Nephron (organoid): ENCODE measurements at regions not wholly inside any gene's neighbourhood (a gene's known extent, or its start where the extent isn't known, plus 50 kb on each side); places are given as distances from the start of the nearest gene placed in this dataset.

Experiments used
- H3K27ac Mint-ChIP-seq, 3 experiments: 2 replicates each; pipeline ENCODE4 v1.8.0; 2020; ENCODE audit warnings: mixed read lengths in 3 of 3, mild to moderate bottlenecking in 2 of 3, moderate library complexity in 1 of 3
- H3K27me3 Mint-ChIP-seq: 2 replicates; pipeline ENCODE4 v1.8.0; 2021; ENCODE audit warnings: low read depth, mild to moderate bottlenecking, moderate library complexity, mixed read lengths
- H3K36me3 Mint-ChIP-seq: 2 replicates; pipeline ENCODE4 v1.8.0; 2020; ENCODE audit warnings: low read depth, mixed read lengths
- H3K4me1 Mint-ChIP-seq: 2 replicates; pipeline ENCODE4 v1.8.0; 2020; ENCODE audit warnings: mixed read lengths
- H3K4me3 Mint-ChIP-seq, 3 experiments: 2 replicates each; pipeline ENCODE4 v1.8.0; 2020; ENCODE audit warnings: mild to moderate bottlenecking in 3 of 3, mixed read lengths in 3 of 3, moderate library complexity in 2 of 3
- H3K9me3 Mint-ChIP-seq: 2 replicates; pipeline ENCODE4 v1.8.0; 2020; ENCODE audit warnings: mixed read lengths
- CTCF ChIP-seq, 3 experiments: fragments of 200-600 bp; sonication (generic); IDR thresholded peaks; one replicate each; pipeline ENCODE4 v1.5.0; 2021; ENCODE audit warnings: antibody characterized with exemption in 3 of 3; ENCODE audit not compliant: unreplicated experiment in 3 of 3

- no peak for TF ChIP-seq CTCF (IDR thresholded peaks at IDR 0.05; ENCODE audit: unreplicated experiment in 3 of 3)
- Mint-ChIP-seq H3K27ac (peak overlapping the region in 2 of 3 experiments; percentile 74 to 80), H3K36me3 (no peaks in the 10 kb centered on the region), H3K4me1 (peaks cover 58% of the 10 kb centered on the region), H3K4me3 (no peak overlapping the region), H3K27me3 (peaks cover 51% of the 10 kb centered on the region), H3K9me3 (no peaks in the 10 kb centered on the region)
These were observed 127.7 kb upstream of the ZBTB40 start for GRCh38 chr1:22323846-22324504.

- Mint-ChIP-seq H3K27ac (peak overlapping the region; percentile 60 to 92 (median 70)), H3K4me3 (no peak overlapping the region), H3K36me3 (no peaks in the 10 kb centered on the region), H3K27me3 (peaks cover 42% of the 10 kb centered on the region), H3K4me1 (peaks cover 62% of the 10 kb centered on the region), H3K9me3 (no peaks in the 10 kb centered on the region)
- TF ChIP-seq CTCF (IDR thresholded peaks at IDR 0.05; ENCODE audit: unreplicated experiment in 3 of 3), result no peak
These were observed 125.9 kb upstream of the ZBTB40 start for GRCh38 chr1:22325531-22326371.

GRCh38 chr1:22326372-22326915 lies 125.2 kb upstream of the ZBTB40 start:
- Mint-ChIP-seq H3K4me1 (peaks cover 61% of the 10 kb centered on the region), H3K4me3 (no peak overlapping the region), H3K9me3 (no peaks in the 10 kb centered on the region), H3K27me3 (peaks cover 37% of the 10 kb centered on the region), H3K36me3 (no peaks in the 10 kb centered on the region), H3K27ac (peak overlapping the region; percentile 60 to 92 (median 70))
- TF ChIP-seq CTCF (IDR thresholded peaks at IDR 0.05; ENCODE audit: unreplicated experiment in 3 of 3), result no peak

GRCh38 chr1:22326931-22327330 lies 124.7 kb upstream of the ZBTB40 start:
- no peak for TF ChIP-seq CTCF (IDR thresholded peaks at IDR 0.05; ENCODE audit: unreplicated experiment in 3 of 3)
- no peaks in the 10 kb centered on the region for H3K9me3 Mint-ChIP-seq
- H3K4me1 Mint-ChIP-seq, result peaks cover 63% of the 10 kb centered on the region
- no peaks in the 10 kb centered on the region for H3K36me3 Mint-ChIP-seq
- H3K4me3 Mint-ChIP-seq, result no peak overlapping the region
- H3K27me3 Mint-ChIP-seq, result peaks cover 37% of the 10 kb centered on the region
- peak overlapping the region in 2 of 3 experiments; percentile 82 to 92 for H3K27ac Mint-ChIP-seq

DNA sequence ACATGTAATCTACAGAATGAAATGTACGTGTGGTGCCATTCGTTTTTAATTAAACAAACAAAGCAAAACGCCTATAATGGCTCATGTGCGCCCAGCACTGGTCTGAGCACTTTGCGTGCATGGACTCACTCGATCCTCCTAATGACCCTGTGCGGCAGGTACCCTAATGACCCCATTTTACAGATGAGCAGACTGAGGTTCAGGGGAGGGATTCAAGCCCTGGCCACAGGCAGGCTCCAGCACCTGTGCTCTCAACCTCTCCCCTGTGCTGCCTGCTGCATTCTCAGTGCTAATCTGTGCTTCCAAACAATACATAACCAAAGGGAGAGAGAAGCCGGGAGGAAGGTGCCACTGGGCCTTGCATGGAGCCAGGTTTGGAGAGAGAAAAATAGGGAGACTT lies 124.2 kb upstream of the ZBTB40 start:
- H3K9me3 Mint-ChIP-seq, result no peaks in the 10 kb centered on the region
- peak overlapping the region; percentile 35 to 92 (median 82) for H3K27ac Mint-ChIP-seq
- peaks cover 36% of the 10 kb centered on the region for H3K27me3 Mint-ChIP-seq
- H3K4me3 Mint-ChIP-seq, result no peak overlapping the region
- H3K36me3 Mint-ChIP-seq, result no peaks in the 10 kb centered on the region
- no peak for TF ChIP-seq CTCF (IDR thresholded peaks at IDR 0.05; ENCODE audit: unreplicated experiment in 3 of 3)
- H3K4me1 Mint-ChIP-seq, result peaks cover 67% of the 10 kb centered on the region
